Spleen (tissue), 7 donors: ENCODE measurements at regions not wholly inside any gene's neighbourhood (a gene's known extent, or its start where the extent isn't known, plus 50 kb on each side); places are given as distances from the start of the nearest gene placed in this dataset.

ENCODE experiments used
- POLR2A ChIP-seq, 3 donors: fragments of 450-650 bp; IDR thresholded peaks; one replicate each; pipeline ENCODE4 v1.5.1; 2017; ENCODE audit warnings: antibody characterized with exemption in 3 of 3, mild to moderate bottlenecking in 1 of 3
- TF ChIP-seq, protein P1 (sequence below), 11 experiments: fragments of 200-600 bp in 7 of 11; fragments of 450-650 bp in 4 of 11; sonication (generic) in 4 of 11; IDR thresholded peaks in 8 of 11; conservative IDR thresholded peaks in 3 of 11; 1 replicate in 7 of 11; 2 replicates in 4 of 11; pipeline versions ENCODE4 v1.4.0 to v1.8.0; 2016 to 2021; ENCODE audit warnings: antibody characterized with exemption in 11 of 11, inconsistent platforms in 4 of 11, mild to moderate bottlenecking in 1 of 11
- donor health status: DM: no; HTN: no; CAD: no; lungs with moderate emphysema.
- donor health status: DM: no; HTN: no; CAD: no.
- donor health status: DM: no; HTN: no; CAD: no.

DNA sequence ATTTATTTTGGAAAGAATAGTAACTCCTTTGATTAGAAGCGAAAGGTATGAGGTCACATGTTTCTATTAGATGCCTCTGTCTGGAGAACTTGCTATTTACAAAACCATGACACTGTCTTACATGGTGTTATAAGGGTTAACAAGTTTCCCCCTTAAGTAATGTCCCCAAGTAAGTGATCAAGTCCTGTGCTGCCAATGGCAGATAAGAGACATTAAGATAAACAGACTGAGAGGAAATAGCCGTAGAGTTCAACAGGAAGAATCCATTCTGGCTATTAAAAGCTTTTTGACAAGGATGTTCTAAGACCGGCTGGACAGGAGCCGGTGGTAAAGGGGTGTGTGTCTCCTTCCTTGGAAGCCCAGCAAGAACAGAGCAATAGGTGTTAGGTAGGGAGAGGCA, 257.5 kb downstream of the GADD45G start:
- TF ChIP-seq, protein P1, sequence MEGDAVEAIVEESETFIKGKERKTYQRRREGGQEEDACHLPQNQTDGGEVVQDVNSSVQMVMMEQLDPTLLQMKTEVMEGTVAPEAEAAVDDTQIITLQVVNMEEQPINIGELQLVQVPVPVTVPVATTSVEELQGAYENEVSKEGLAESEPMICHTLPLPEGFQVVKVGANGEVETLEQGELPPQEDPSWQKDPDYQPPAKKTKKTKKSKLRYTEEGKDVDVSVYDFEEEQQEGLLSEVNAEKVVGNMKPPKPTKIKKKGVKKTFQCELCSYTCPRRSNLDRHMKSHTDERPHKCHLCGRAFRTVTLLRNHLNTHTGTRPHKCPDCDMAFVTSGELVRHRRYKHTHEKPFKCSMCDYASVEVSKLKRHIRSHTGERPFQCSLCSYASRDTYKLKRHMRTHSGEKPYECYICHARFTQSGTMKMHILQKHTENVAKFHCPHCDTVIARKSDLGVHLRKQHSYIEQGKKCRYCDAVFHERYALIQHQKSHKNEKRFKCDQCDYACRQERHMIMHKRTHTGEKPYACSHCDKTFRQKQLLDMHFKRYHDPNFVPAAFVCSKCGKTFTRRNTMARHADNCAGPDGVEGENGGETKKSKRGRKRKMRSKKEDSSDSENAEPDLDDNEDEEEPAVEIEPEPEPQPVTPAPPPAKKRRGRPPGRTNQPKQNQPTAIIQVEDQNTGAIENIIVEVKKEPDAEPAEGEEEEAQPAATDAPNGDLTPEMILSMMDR (IDR thresholded peaks at IDR 0.05 in 8 of 11, conservative IDR thresholded peaks at IDR 0.05 in 3 of 11), result no peak
- TF ChIP-seq POLR2A (IDR thresholded peaks at IDR 0.05), result no peak
